B cell (primary cell): ENCODE measurements at regions not wholly inside any gene's neighbourhood (a gene's known extent, or its start where the extent isn't known, plus 50 kb on each side); places are given as distances from the start of the nearest gene placed in this dataset.

ENCODE experiments used
- CTCF ChIP-seq: fragments of 200-600 bp; IDR thresholded peaks from one replicate; pipeline ENCODE4 v1.8.0; 2022; ENCODE audit warnings: antibody characterized with exemption, mild to moderate bottlenecking
- EZH2 ChIP-seq: IDR thresholded peaks from 2 replicates; pipeline ENCODE4 v1.6.1; 2012; ENCODE audit warnings: borderline replicate concordance, low read depth, mild to moderate bottlenecking, moderate library complexity, low read length; ENCODE audit not compliant: insufficient read depth, poor library complexity, severe bottlenecking

- TF ChIP-seq CTCF (no peak), EZH2 (no peak)
Observed at GRCh38 chr1:193769651-193770050, 583.2 kb upstream of the B3GALT2 start.
